GM03348 (cell line): ENCODE measurements at regions not wholly inside any gene's neighbourhood (a gene's known extent, or its start where the extent isn't known, plus 50 kb on each side); places are given as distances from the start of the nearest gene placed in this dataset.
"Not testable (repeated sequence)": the region's sequence is repeated elsewhere in the genome, so short reads cannot be mapped to it uniquely, and the experiment has no call there.

Source experiments
- DNase-seq: peaks from one replicate; pipeline ENCODE4 v3.0.0; 2012; ENCODE audit warnings: low spot score

- DNase-seq, result no peak
These were observed 119.0 kb upstream of the SLC38A2 start for GRCh38 chr12:46491548-46491947.

GRCh38 chr12:46490635-46491034, 118.1 kb upstream of the SLC38A2 start:
- DNase-seq, result peak; percentile 35

GRCh38 chr12:46489951-46490388, 117.4 kb upstream of the SLC38A2 start:
- DNase-seq, result no peak

- DNase-seq, result no peak
These were observed 115.1 kb upstream of the SLC38A2 start for GRCh38 chr12:46487567-46488131.

GRCh38 chr12:46486588-46486987, 114.0 kb upstream of the SLC38A2 start:
- DNase-seq, result no peak

GRCh38 chr12:46485853-46486252, 113.3 kb upstream of the SLC38A2 start:
- no peak for DNase-seq

- DNase-seq, result no peak
These were observed 112.0 kb upstream of the SLC38A2 start for GRCh38 chr12:46484396-46485061.

- DNase-seq, result peak; percentile 25
These were observed 111.2 kb upstream of the SLC38A2 start for GRCh38 chr12:46483572-46484395.

GRCh38 chr12:46480724-46481123, 108.2 kb upstream of the SLC38A2 start:
- no peak for DNase-seq

- DNase-seq, result no peak
These were observed 107.7 kb upstream of the SLC38A2 start for GRCh38 chr12:46480316-46480715.

GRCh38 chr12:46478123-46478522, 105.5 kb upstream of the SLC38A2 start:
- no peak for DNase-seq

GRCh38 chr12:46477541-46477940, 105.0 kb upstream of the SLC38A2 start:
- no peak for DNase-seq

GRCh38 chr12:46475972-46476645, 103.5 kb upstream of the SLC38A2 start:
- no peak for DNase-seq

GRCh38 chr12:46474385-46474784, 101.8 kb upstream of the SLC38A2 start:
- DNase-seq, result not testable (repeated sequence)

- peak; percentile 83 for DNase-seq
These were observed 101.2 kb upstream of the SLC38A2 start for GRCh38 chr12:46473634-46474329.

GRCh38 chr12:46472893-46473633, 100.5 kb upstream of the SLC38A2 start:
- no peak for DNase-seq

GRCh38 chr12:46472144-46472705, 99.7 kb upstream of the SLC38A2 start:
- no peak for DNase-seq

GRCh38 chr12:46471404-46471803, 98.8 kb upstream of the SLC38A2 start:
- no peak for DNase-seq

- DNase-seq, result no peak
These were observed 98.4 kb upstream of the SLC38A2 start for GRCh38 chr12:46470975-46471374.

GRCh38 chr12:46470036-46470627, 97.6 kb upstream of the SLC38A2 start:
- no peak for DNase-seq
